GM18502 (cell line): ENCODE measurements at regions not wholly inside any gene's neighbourhood (a gene's known extent, or its start where the extent isn't known, plus 50 kb on each side); places are given as distances from the start of the nearest gene placed in this dataset.
A peak's percentile ranks its signal among the peaks of the same experiment; 100 is the strongest.
"Not testable (repeated sequence)": the region's sequence is repeated elsewhere in the genome, so short reads cannot be mapped to it uniquely, and the experiment has no call there.

Source experiments
- ATAC-seq: cut with Tn5 transposase; IDR thresholded peaks from one replicate; pipeline ENCODE4 v1.9.1; 2021; ENCODE audit warnings: mild to moderate bottlenecking; ENCODE audit not compliant: unreplicated experiment, poor library complexity

GRCh38 chr7:17109020-17109419 is 189.4 kb upstream of the AHR start:
- no peak for ATAC-seq

GRCh38 chr7:17113770-17114169 is 184.7 kb upstream of the AHR start:
- ATAC-seq = not testable (repeated sequence)

- no peak for ATAC-seq
Measured at GRCh38 chr7:17118412-17118811, 180.0 kb upstream of the AHR start.

- no peak for ATAC-seq
Measured at GRCh38 chr7:17120756-17121155, 177.7 kb upstream of the AHR start.

- no peak for ATAC-seq
Measured at GRCh38 chr7:17121671-17122070, 176.8 kb upstream of the AHR start.

GRCh38 chr7:17123020-17123419 is 175.4 kb upstream of the AHR start:
- peak; percentile 40 for ATAC-seq

- ATAC-seq = peak; percentile 78
Measured at GRCh38 chr7:17126413-17127268, 171.8 kb upstream of the AHR start.

- ATAC-seq = no peak
Measured at GRCh38 chr7:17129218-17129617, 169.2 kb upstream of the AHR start.

GRCh38 chr7:17130281-17131059 is 168.0 kb upstream of the AHR start:
- ATAC-seq = no peak

- no peak for ATAC-seq
Measured at GRCh38 chr7:17131060-17131345, 167.4 kb upstream of the AHR start.

- ATAC-seq = no peak
Measured at GRCh38 chr7:17131983-17132655, 166.3 kb upstream of the AHR start.

- ATAC-seq = no peak
Measured at GRCh38 chr7:17132726-17133125, 165.7 kb upstream of the AHR start.

GRCh38 chr7:17133977-17134376 is 164.5 kb upstream of the AHR start:
- ATAC-seq = no peak

- ATAC-seq = peak; percentile 94
Measured at GRCh38 chr7:17134786-17135185, 163.7 kb upstream of the AHR start.

- ATAC-seq = no peak
Measured at GRCh38 chr7:17136126-17136525, 162.3 kb upstream of the AHR start.

GRCh38 chr7:17139081-17139480 is 159.4 kb upstream of the AHR start:
- ATAC-seq = no peak

- ATAC-seq = no peak
Measured at GRCh38 chr7:17140406-17140805, 158.0 kb upstream of the AHR start.

- ATAC-seq = no peak
Measured at GRCh38 chr7:17142831-17143541, 155.5 kb upstream of the AHR start.

- ATAC-seq = peak; percentile 68
Measured at GRCh38 chr7:17144322-17144721, 154.1 kb upstream of the AHR start.

GRCh38 chr7:17146621-17147020 is 151.8 kb upstream of the AHR start:
- ATAC-seq = no peak

- no peak for ATAC-seq
Measured at GRCh38 chr7:17147409-17147808, 151.0 kb upstream of the AHR start.
